ENCODE measurements at regions not wholly inside any gene's neighbourhood (a gene's known extent, or its start where the extent isn't known, plus 50 kb on each side); places are given as distances from the start of the nearest gene placed in this dataset.

GRCh38 chr3:127089486-127090145, 103.3 kb upstream of the PRR23E start:
- DNase-seq (ENCODE audit: low spot score) = no peak

- no peak for DNase-seq (ENCODE audit: low spot score)
These were observed 102.4 kb upstream of the PRR23E start for GRCh38 chr3:127090218-127091160.

- DNase-seq (ENCODE audit: low spot score) = no peak
These were observed 101.6 kb upstream of the PRR23E start for GRCh38 chr3:127091376-127091775.

- DNase-seq (ENCODE audit: low spot score) = no peak
These were observed 100.6 kb upstream of the PRR23E start for GRCh38 chr3:127092368-127092767.

- DNase-seq (ENCODE audit: low spot score) = no peak
These were observed 100.2 kb upstream of the PRR23E start for GRCh38 chr3:127092776-127093175.

DNA sequence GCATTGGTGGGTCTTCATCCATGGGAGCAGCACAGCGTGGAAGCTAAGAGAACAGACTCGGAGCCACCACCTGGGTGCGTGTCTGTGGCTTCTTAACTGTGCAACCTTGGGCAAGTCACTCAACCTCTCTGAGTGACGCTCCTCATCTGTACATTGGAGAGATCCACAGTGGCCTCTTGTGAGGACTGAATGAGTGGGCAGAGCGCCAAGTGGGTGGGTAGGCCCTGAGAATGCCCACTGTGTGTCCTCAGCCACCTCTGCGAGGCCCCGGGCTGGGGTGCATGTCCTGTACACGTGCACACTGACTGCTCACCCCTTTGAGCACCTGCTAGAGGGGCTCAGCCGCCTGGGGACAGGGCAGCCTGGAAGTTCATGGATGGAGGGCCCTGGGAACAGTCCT, 99.6 kb upstream of the PRR23E start:
- DNase-seq (ENCODE audit: low spot score) = no peak

DNA sequence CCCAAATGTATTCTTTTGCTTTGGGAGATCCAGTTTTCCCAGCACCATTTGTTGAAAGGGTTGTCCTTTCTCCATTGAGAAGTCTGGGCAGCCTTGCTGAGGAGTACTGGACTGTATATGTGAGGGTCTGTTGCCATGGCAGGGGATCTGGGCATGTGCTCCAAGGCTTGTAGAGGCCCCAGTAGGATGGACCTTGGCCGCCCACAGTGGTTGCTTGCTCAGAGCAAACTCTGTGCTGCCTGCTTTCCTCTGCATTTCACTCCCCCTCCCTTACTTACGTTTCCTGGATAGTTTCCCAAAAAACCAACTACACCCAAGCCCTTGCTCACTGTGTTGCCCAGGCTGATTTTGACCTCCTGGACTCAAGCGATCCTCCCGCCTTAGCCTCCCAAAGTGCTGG, 97.2 kb upstream of the PRR23E start:
- DNase-seq (ENCODE audit: low spot score) = no peak

GRCh38 chr3:127096256-127097071, 96.5 kb upstream of the PRR23E start:
- no peak for DNase-seq (ENCODE audit: low spot score)

GRCh38 chr3:127097072-127097405, 95.9 kb upstream of the PRR23E start:
- DNase-seq (ENCODE audit: low spot score) = no peak

DNA sequence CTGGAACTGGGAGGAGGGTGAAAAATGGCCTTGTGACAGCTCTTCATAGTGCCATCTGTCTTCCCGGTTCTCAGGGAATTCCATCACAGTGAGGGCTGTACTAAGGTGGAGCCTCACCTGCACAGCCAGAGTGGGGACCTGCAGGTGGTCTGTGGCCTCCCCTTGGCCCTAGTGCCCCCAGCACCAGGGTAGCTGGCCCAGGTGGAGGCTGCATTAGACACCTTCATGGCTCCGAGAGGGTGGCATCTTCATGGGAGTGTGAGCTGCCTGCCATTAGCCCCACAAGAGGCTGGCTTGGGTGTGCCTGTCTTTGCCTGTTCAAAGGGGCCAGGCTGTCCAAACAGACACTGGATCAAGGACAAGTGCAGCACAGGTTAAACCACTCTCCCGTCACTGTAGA, 95.5 kb upstream of the PRR23E start:
- no peak for DNase-seq (ENCODE audit: low spot score)

GRCh38 chr3:127099982-127100381, 92.9 kb upstream of the PRR23E start:
- no peak for DNase-seq (ENCODE audit: low spot score)

GRCh38 chr3:127100459-127101410, 92.2 kb upstream of the PRR23E start:
- DNase-seq (ENCODE audit: low spot score) = no peak

DNA sequence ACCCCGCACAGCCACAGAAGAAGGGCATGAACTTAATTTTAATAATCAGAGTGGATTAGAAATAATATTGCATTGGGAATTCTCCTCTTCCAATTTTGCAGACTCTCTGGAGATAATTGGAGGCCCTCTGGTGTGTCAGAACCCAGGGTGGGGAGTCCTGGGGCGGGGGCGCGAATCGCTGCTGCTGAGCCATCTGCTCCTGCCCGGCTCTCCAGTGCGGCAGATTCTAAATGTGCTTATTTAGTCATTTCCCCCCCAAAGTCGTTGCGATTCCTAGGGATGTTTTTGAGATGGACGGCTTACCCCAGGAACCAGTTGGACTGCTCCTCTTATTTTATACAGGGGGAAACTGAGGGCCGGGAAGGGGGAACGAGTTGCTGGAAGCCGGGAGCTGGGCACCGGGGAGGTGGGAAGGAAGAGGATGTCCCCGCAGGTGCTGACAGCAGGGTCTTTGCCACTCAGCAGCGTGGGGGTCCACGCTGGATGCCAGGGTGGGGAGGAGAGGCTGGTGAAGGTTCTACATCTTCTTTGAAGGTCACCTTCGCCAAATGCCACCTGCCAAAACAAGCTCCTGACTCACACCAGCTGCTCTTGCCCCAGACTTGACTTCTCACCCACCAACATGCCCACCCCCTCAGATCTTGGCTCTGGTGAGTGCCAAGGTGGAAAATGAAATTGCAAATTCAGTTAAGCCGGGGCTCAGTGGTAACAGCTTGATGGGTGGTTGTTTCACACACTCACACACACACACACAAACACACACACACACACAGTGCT, 91.3 kb upstream of the PRR23E start:
- DNase-seq (ENCODE audit: low spot score) = no peak

- DNase-seq (ENCODE audit: low spot score) = no peak
These were observed 90.8 kb upstream of the PRR23E start for GRCh38 chr3:127102188-127102520.

GRCh38 chr3:127102587-127102986, 90.3 kb upstream of the PRR23E start:
- no peak for DNase-seq (ENCODE audit: low spot score)

GRCh38 chr3:127103080-127103479, 89.9 kb upstream of the PRR23E start:
- DNase-seq (ENCODE audit: low spot score) = no peak

DNA sequence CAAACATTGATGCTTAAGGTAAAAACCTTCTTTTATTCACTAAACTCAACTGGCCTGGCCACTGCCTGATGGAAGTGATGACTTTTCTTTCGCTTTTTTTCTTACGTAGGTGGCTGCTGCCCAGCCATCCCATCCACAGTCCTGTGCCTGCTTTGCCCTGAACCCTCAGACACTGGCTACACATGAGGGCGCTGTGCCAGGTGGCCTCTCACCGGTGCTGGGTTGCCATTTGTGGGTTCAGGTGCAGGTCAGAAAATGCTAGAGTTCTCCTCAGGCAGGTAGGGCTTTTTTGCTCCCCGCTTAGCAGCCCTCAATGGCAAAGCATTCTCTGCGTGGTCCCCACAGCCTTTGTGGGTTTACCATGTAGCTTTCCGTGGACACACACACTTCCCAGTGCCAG, 88.3 kb upstream of the PRR23E start:
- DNase-seq (ENCODE audit: low spot score) = no peak

DNA sequence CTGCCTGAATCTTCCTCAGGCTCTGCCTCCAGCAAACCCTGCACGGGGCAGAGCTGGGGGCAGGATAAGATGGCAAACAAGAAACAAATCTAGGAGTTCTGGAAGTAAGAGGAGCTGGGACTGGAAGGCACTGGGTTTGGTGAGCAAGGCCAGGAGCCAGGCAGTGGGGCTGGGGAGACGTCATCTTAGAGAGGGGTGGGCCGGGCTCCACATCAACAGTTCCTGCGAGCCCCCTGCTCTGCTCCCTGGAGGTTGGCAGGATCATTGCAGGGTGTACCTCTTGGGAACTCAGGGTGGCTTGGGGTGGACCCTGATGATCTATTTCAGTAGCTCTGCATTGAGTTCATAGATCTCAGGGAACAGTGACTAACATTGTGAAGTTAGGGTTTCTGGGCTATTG, 87.3 kb upstream of the PRR23E start:
- no peak for DNase-seq (ENCODE audit: low spot score)

DNA sequence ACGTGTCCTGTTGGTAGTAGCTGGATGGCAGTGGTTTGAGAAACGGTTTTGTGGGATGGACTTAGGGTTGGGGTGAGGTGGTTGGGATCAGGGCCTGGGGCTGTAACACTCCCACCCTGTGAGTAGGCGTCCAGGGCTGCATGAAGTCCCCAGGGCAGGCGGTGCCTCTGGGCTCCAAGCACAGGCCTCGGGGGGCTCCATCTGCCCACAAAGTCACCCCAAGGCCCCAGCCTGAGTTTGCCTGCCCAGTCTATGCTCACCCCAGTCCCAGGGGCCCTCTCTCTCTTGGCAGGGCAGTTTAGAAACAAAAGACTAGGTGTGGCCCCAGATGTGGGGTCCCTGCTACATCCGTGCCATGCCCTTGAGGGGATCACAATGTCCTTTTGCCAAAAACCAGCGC, 86.9 kb upstream of the PRR23E start:
- DNase-seq (ENCODE audit: low spot score) = no peak

DNA sequence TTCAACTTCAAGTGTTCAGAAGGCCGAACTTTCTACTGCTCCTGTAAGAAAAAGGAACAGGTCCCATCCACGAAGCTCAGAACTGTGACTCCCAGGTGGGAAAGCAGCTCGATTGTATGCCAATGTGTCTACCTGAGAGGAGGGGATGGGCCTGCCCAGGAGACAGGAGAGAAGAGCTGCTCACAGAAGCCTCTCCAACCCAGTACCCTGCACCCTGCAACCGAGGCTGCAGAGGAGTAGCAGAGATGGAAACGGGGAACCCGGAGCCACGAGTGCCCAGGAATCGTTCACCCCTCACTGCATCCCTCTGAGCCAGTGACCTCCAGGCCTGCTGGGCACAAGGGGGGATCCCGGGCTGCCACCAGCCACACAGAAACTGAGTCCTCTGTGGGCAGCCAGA, 86.5 kb upstream of the PRR23E start:
- DNase-seq (ENCODE audit: low spot score) = no peak

DNA sequence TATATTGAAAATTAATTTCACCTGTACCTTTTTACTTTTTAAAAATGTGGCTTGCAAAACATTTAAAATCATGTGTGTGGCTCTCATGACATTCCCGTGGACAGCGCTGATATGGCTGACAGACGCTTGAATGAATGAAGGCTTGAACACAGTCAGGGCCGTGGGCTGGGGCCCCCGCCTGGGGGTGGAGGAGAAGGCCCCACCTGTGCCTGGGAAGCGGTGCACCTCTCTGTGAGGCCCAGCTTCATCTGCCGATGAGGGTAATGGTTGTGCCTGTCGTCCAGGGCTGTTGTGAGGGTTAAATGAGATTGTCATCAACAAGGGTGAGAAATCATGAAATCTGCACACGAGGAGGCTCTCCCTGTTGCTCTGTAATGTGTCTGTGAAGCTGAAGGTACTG, 85.9 kb upstream of the PRR23E start:
- no peak for DNase-seq (ENCODE audit: low spot score)
